Stimulated activated CD8-positive, alpha-beta memory T cell treated with anti-CD3 and anti-CD28 coated beads, Interleukin-12 subunit alpha, Interleukin-12 subunit beta, amount 100 ng/mL, for 24 hours (primary cell): ENCODE measurements at regions not wholly inside any gene's neighbourhood (a gene's known extent, or its start where the extent isn't known, plus 50 kb on each side); places are given as distances from the start of the nearest gene placed in this dataset.
"Not testable (repeated sequence)": the region's sequence is repeated elsewhere in the genome, so short reads cannot be mapped to it uniquely, and the experiment has no call there.

Source experiments
- DNase-seq: peaks from one replicate; pipeline ENCODE4 v3.0.0-alpha.2; 2020; ENCODE audit errors: extremely low read depth

GRCh38 chr20:41784209-41784958 is 166.2 kb upstream of the CHD6 start:
- DNase-seq, result no peak

- no peak for DNase-seq
Measured at GRCh38 chr20:41783423-41784208, 165.4 kb upstream of the CHD6 start.

GRCh38 chr20:41782730-41783406 is 164.7 kb upstream of the CHD6 start:
- DNase-seq, result no peak

- no peak for DNase-seq
Measured at GRCh38 chr20:41782255-41782654, 164.1 kb upstream of the CHD6 start.

- no peak for DNase-seq
Measured at GRCh38 chr20:41776421-41776820, 158.2 kb upstream of the CHD6 start.

- DNase-seq, result no peak
Measured at GRCh38 chr20:41774291-41774690, 156.1 kb upstream of the CHD6 start.

- DNase-seq, result no peak
Measured at GRCh38 chr20:41770965-41771364, 152.8 kb upstream of the CHD6 start.

GRCh38 chr20:41770427-41770826 is 152.2 kb upstream of the CHD6 start:
- no peak for DNase-seq

GRCh38 chr20:41769592-41770018 is 151.4 kb upstream of the CHD6 start:
- DNase-seq, result no peak

GRCh38 chr20:41750137-41750536 is 132.0 kb upstream of the CHD6 start:
- no peak for DNase-seq

GRCh38 chr20:41748756-41749582 is 130.8 kb upstream of the CHD6 start:
- no peak for DNase-seq

- no peak for DNase-seq
Measured at GRCh38 chr20:41748051-41748450, 129.9 kb upstream of the CHD6 start.

GRCh38 chr20:41747226-41747625 is 129.0 kb upstream of the CHD6 start:
- DNase-seq, result no peak

GRCh38 chr20:41746635-41747034 is 128.5 kb upstream of the CHD6 start:
- no peak for DNase-seq

- no peak for DNase-seq
Measured at GRCh38 chr20:41738604-41739206, 120.5 kb upstream of the CHD6 start.

- no peak for DNase-seq
Measured at GRCh38 chr20:41735949-41736348, 117.8 kb upstream of the CHD6 start.

- no peak for DNase-seq
Measured at GRCh38 chr20:41734506-41734945, 116.3 kb upstream of the CHD6 start.

GRCh38 chr20:41733151-41733550 is 115.0 kb upstream of the CHD6 start:
- DNase-seq, result no peak

- DNase-seq, result not testable (repeated sequence)
Measured at GRCh38 chr20:41731198-41731597, 113.0 kb upstream of the CHD6 start.

- DNase-seq, result not testable (repeated sequence)
Measured at GRCh38 chr20:41727681-41728080, 109.5 kb upstream of the CHD6 start.

- no peak for DNase-seq
Measured at GRCh38 chr20:41726727-41727126, 108.5 kb upstream of the CHD6 start.
